Retinal pigment epithelial cell (primary cell): ENCODE measurements at regions not wholly inside any gene's neighbourhood (a gene's known extent, or its start where the extent isn't known, plus 50 kb on each side); places are given as distances from the start of the nearest gene placed in this dataset.

ENCODE experiments used
- DNase-seq: peaks from one replicate; pipeline ENCODE4 v3.0.0-alpha.2; 2010; ENCODE audit warnings: low read depth
- H3K4me3 ChIP-seq: 2 replicates; pipeline ENCODE4 v1.5.1; 2011; ENCODE audit warnings: mild to moderate bottlenecking, low read length, control low read depth, moderate library complexity
- TF ChIP-seq, protein P1 (sequence below): conservative IDR thresholded peaks from 2 replicates; pipeline ENCODE4 v1.5.1; 2011; ENCODE audit warnings: low read depth, low read length, control low read depth, inconsistent platforms

DNA sequence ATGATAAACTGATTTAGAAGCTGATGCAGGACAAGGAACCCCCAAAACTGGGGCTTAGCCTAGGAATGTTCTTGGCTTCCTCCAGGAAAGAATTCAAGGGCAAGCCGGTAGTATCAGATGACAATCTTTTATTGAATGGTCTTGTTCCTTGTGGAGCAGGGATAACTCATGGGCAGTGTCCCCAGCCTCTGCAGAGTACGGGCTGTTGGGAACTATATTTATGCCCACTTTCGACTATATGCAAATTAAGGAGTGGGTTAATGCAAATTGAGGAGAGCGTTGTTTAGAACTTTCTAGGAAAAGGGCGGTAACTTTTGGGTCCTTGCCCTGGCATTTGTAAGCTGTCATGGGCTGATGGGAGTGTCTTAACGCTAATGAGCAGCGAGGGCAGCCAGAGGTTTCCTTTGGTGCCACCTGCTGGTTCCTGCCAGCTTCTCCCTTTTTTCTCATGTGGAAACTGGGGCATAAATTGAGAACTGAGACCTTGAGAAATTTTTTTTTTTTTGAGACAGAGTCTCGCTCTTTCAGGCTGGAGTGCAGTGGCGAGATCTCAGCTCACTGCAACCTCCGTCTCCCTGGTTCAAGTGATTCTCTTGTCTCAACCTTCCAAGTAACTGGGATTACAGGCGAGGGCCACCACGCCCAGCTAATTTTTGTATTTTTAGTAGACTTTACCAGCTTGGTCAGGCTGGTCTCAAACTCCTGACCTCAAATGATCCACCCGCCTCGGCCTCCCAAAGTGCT is 79.4 kb upstream of the ABCC4 start:
- TF ChIP-seq, protein P1, sequence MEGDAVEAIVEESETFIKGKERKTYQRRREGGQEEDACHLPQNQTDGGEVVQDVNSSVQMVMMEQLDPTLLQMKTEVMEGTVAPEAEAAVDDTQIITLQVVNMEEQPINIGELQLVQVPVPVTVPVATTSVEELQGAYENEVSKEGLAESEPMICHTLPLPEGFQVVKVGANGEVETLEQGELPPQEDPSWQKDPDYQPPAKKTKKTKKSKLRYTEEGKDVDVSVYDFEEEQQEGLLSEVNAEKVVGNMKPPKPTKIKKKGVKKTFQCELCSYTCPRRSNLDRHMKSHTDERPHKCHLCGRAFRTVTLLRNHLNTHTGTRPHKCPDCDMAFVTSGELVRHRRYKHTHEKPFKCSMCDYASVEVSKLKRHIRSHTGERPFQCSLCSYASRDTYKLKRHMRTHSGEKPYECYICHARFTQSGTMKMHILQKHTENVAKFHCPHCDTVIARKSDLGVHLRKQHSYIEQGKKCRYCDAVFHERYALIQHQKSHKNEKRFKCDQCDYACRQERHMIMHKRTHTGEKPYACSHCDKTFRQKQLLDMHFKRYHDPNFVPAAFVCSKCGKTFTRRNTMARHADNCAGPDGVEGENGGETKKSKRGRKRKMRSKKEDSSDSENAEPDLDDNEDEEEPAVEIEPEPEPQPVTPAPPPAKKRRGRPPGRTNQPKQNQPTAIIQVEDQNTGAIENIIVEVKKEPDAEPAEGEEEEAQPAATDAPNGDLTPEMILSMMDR = peak; percentile 90
- no peak overlapping the region for H3K4me3 ChIP-seq
- peak; percentile 62 for DNase-seq

DNA sequence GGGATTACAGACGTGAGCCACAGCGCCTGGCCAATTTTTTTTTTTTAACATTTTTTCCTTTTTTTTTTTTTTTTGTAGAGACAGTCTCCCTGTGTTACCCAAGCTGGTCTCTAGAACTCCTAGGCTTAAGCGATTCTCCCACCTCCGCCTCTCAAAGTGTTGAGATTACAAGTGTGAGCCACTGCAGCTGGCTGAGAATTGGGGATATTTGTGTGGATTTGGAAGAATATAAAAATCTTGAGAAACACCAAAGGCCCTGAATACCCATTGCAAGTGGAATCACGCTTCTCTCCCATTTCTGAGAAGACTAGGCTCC is 79.9 kb upstream of the ABCC4 start:
- no peak overlapping the region for H3K4me3 ChIP-seq
- no peak for DNase-seq
- TF ChIP-seq, protein P1 = no peak

DNA sequence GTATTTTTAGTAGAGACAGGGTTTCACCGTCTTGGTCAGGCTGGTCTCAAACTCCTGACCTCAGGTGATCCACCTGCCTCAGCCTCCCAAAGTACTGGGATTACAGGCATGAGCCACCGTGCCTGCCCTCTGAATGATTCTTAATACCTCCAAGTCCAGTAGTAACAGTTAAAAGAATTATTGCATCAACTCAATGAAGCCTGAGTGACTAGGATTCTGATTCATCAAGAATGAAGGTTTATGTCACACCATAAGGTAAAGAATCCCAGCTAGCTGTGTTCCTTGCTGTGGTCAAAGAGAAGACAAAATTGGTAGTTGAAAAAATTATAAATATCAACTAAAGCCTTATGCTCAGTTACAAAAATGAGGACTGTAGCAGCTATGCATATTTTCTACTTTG is 81.2 kb upstream of the ABCC4 start:
- no peak overlapping the region for H3K4me3 ChIP-seq
- no peak for DNase-seq
- TF ChIP-seq, protein P1 = no peak

DNA sequence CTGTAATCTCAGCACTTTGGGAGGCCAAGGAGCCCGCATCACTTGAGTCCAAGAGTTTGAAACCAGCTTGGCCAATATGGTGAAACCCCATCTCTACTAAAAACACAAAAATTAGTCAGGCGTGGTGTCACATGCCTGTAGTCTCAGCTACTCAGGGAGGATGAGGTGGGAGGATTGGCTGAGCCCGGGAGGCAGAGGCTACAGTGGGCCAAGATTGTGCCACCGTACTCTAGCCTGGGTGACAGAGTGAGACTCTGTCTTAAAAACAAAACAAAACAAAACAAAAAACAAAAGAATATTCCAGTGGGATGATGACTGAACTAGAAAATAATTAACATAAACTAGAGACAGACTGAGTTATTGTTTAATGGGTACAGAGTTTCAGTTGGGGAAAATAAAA is 81.7 kb upstream of the ABCC4 start:
- TF ChIP-seq, protein P1 = no peak
- H3K4me3 ChIP-seq = no peak overlapping the region
- no peak for DNase-seq

DNA sequence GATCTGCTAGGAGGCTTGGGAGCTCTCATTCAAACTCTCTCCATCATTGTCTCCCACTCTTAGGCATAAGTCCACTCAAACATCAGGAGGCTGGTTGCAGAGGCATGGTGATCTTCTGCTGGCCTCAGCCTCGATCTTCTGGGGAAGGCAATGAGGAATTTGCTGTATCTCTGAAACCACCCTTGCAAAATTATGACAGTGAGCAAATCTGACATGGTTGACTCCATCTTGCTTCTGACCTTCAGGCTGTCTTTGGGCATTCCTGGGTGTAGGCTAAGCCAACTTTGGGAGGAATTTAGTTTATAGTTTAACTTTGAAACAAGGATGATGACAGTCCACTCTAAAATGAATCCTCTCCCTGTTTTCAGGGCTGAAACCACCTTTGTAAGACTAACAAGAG is 84.1 kb upstream of the ABCC4 start:
- TF ChIP-seq, protein P1 = no peak
- DNase-seq = no peak
- H3K4me3 ChIP-seq = no peak overlapping the region

DNA sequence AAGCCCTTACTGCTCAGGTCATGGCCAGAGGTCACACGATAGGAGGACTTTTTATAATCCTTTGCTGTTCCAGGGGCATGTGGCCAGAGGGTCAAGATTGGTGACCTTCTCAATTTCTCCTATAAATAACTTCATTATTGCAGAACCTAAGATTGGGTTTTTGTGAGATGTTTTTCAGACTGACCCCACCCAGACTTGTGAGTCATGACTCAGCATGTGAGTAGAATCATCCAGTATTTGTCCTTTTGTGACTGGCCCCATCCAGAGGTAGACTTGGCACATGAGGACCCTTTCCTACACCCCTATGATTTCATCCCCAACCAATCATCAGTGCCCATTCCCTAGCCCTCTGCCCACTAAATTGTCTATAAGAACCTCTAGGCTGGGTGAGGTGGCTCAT is 84.5 kb upstream of the ABCC4 start:
- TF ChIP-seq, protein P1 = no peak
- H3K4me3 ChIP-seq = no peak overlapping the region
- DNase-seq = no peak

DNA sequence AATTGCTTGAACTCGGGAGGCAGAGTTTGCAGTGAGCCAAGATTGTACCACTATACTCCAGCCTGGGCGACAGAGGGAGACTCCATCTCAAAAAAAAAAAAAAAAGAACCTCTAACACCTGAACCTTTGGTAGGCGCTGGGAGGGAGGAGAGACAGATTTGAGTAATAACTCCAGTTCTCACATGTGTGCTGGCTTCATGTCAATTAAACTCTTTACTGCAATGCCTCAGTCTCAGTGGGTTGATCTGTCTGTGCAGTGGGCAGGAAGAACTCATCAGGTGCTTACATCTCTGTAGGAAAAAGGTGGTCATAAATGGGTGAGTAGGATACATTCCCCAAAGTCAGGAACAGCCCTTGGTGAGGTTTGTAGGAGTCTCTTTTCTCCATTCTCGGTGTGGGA is 85.1 kb upstream of the ABCC4 start:
- DNase-seq = no peak
- no peak overlapping the region for H3K4me3 ChIP-seq
- TF ChIP-seq, protein P1 = no peak
